Ishikawa (cell line): ENCODE measurements at regions not wholly inside any gene's neighbourhood (a gene's known extent, or its start where the extent isn't known, plus 50 kb on each side); places are given as distances from the start of the nearest gene placed in this dataset.

ENCODE experiments used
- CEBPB ChIP-seq: IDR thresholded peaks from 2 replicates; pipeline ENCODE4 v1.6.1; 2012
- MAX ChIP-seq: IDR thresholded peaks from 2 replicates; pipeline ENCODE4 v1.6.1; 2012
- NFIC ChIP-seq: IDR thresholded peaks from 2 replicates; pipeline ENCODE4 v1.6.1; 2012
- TCF12 ChIP-seq: IDR thresholded peaks from 2 replicates; pipeline ENCODE4 v1.6.1; 2012; ENCODE audit warnings: low read depth

DNA sequence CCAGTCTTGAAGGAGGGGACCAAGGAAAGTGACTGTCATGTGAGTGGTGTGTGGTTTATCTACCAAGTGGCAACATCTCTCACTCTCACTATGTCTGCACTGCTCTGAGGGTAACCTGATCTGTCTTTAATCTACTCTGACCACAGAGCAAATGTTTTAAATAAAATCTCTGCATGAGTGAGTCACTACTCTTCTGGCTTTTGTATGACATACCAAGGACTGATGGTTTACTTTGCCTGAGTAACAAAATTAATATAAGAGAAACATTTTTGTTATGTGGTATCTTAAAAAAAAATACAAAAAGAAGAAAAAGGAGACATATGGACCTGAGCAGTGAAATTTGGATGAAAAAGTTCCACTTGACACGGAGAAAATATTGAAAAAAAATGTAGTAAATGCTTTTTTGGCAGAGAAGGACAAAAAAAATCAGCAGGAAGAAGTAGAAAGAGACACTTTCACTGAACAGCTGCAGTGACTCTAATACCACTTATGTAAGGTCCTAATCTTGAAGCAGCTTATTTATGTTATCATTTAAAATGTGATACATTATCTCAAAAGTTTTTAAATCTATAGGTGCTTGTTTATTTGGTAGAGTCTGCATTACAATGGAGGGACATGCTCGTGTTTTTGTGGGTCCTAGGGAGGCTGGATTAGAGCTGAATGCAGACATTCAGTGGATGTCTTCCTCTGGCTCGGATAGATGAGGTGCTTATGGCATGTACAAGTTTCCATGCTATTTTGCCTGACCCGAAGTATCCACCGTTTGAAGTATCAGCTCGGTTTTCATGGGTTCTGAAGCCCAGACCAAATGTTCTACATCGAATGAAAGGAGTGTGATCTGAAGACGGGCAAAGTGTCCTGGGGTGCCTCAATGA is 240.7 kb downstream of the MAP2K6 start:
- TF ChIP-seq MAX (no peak), TCF12 (no peak), CEBPB (no peak), NFIC (no peak)
